ENCODE measurements at regions not wholly inside any gene's neighbourhood (a gene's known extent, or its start where the extent isn't known, plus 50 kb on each side); places are given as distances from the start of the nearest gene placed in this dataset.
A peak's percentile ranks its signal among the peaks of the same experiment; 100 is the strongest.

DNA sequence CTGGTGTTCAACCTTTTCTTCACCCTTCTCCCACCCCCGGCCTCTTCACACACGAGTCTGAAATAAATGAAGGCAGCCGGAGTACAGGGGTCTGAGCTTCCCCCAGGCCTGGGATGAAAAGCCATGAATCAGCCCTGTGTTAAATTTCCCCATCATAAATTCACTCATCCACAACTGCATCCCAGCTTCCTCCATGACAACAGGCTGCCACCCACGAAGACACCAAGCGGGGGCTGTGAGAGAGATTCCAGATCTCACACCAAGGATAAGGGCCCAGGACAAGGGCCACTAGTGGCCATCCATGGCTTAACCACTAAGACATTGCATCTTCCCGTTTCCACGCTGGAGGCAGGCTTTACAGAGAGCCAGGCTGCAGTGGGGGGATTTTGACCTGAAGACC, 93.9 kb upstream of the NCOR2 start:
- DNase-seq (ENCODE audit: low read depth): no peak
- TF ChIP-seq CTCF (conservative IDR thresholded peaks at IDR 0.05; ENCODE audit: low read length): no peak; the same call in 1 of the 2 replicates
- no peak overlapping the region for H3K4me3 ChIP-seq (ENCODE audit: low read length)

GRCh38 chr12:124660851-124661250, 93.4 kb upstream of the NCOR2 start:
- no peak for DNase-seq (ENCODE audit: low read depth)
- H3K4me3 ChIP-seq (ENCODE audit: low read length): no peak overlapping the region
- TF ChIP-seq CTCF (conservative IDR thresholded peaks at IDR 0.05; ENCODE audit: low read length): no peak

DNA sequence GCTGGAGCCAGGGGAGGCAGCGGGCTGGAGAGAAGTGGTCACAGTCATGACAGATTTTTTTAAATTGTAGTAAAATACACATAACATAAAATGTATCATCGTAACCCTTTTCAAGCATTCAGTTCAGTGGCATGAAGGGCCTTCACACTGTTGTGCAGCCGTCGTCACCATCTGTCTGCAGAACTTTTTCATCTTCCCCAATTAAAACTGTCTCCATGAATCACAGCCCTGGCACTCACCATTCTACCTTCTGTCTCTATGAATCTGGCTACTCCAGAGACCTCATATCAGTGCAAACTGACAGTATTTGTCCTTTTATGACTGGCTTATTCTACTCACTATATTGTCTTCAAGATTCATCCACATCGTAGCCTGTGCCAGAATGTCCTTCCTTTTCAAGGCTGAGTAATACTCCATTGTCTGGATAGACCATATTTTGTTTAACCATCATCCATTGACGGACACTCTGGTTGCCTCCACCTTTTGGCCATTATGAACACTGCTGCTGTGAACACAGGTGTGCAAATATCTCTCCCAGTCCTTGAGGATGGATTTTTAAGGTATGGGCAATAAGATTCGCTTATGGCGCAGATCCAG, 91.5 kb upstream of the NCOR2 start:
- no peak for TF ChIP-seq CTCF (conservative IDR thresholded peaks at IDR 0.05; ENCODE audit: low read length)
- H3K4me3 ChIP-seq (ENCODE audit: low read length): no peak overlapping the region
- no peak for DNase-seq (ENCODE audit: low read depth)

DNA sequence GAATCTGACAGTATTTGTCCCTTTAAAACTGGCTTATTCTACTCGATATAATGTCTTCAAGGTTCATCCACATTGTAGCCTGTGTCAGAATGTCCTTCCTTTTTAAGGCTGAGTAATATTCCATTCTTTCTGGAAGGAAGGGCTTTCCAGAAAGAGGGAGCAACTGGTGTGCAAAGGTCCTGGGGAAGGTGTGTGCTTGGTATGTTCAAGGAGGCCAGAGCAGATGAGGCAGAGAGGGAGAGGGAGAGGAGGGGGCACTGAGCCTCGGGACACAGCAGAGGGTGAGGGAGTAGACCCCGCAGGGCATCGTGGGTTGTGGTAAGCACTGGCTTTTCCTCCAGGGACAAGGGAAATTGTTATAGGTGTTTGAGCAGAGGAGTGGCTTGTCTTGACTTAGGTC, 90.9 kb upstream of the NCOR2 start:
- H3K4me3 ChIP-seq (ENCODE audit: low read length): no peak overlapping the region
- DNase-seq (ENCODE audit: low read depth): no peak
- TF ChIP-seq CTCF (conservative IDR thresholded peaks at IDR 0.05; ENCODE audit: low read length): no peak

DNA sequence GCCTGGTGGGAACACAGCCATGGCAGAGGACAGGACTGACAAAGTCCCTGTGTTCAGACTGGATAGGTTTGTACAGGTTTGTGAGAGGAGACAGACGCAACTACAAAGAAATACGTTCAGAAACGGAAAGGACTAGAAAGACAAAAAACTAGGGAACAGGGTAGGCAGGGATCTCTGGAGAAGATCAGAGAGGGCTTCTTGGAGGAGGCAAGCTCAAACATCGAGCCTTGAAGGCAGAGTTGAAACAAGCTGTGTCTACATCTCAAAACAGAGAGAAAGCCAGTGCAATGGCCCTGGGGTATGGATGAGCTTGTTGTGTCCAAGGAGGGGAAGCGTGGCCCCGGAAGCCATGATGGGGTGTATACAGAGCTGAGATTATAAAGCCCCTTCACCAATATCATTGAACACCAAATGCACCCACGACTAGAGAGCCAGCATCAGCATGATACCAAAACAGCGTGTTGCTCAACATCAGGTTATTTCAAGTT, 89.6 kb upstream of the NCOR2 start:
- TF ChIP-seq CTCF (conservative IDR thresholded peaks at IDR 0.05; ENCODE audit: low read length): no peak
- no peak for DNase-seq (ENCODE audit: low read depth)
- H3K4me3 ChIP-seq (ENCODE audit: low read length): no peak overlapping the region

DNA sequence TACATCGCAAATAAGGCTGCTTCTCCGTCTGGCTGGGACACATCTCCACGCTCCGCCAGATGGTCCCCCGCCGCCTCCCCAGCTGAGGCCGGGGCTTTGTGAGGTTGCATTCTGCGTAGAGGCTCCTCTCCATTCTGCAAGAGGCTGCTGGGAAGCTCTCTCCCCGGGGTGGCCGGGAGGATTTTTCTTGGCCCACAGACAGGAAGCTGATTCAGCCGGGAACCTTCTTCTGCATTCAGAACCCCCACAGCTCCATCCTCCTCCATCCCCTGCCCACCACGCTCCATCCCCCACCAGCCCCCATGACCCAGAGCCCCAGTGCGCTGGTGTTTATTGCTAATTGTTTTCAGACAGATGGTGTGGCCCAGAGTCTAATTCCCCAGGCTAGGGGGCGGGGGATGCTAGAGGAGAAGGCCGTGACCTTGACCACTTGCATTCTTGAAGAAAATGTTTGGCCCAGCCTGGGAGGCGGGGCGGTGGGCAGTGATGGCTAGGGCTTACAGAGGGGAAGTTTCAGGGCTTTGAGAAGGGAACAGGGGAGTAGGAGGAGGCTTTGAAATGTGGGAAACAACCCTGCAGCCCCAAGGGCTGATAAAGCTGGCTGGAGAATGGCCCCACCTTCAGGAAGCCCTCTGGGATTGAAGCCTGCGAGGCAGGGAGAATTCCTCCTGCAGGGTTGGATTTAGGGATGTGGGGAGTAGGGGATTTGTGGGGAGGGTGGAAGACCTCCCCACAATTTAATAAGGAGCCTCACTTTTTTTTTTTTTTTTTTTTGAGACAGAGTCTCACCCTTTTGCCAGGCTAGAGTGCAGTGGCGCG, 88.5 kb upstream of the NCOR2 start:
- DNase-seq (ENCODE audit: low read depth): peak; percentile 94
- H3K4me3 ChIP-seq (ENCODE audit: low read length): peak overlapping the region; percentile 33
- no peak; the same call in 1 of the 2 replicates for TF ChIP-seq CTCF (conservative IDR thresholded peaks at IDR 0.05; ENCODE audit: low read length)

Data from AG10803 (cell line).